ENCODE measurements at regions not wholly inside any gene's neighbourhood (a gene's known extent, or its start where the extent isn't known, plus 50 kb on each side); places are given as distances from the start of the nearest gene placed in this dataset.
"Not testable (repeated sequence)": the region's sequence is repeated elsewhere in the genome, so short reads cannot be mapped to it uniquely, and the experiment has no call there.

DNA sequence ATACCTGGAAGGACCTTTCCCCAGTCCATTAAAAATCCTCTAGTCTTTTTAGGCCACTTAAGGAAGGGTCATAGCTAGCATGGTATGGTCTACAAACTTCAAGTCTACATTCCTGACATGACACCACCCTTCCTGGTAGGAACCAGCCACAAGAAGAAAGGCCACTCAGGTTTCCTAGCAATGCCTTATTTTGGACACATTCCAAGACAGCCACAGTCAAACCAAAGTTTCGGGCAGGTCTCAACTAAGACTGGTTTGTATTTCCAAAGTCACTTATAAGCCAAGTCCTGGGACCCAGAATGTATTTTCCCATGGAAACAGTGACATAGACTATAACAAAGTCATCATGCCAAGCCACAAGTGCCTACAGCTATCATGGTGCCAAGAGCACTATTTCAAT, 50.6 kb upstream of the SLC44A3 start:
- no peak for DNase-seq (ENCODE audit: low spot score)

DNA sequence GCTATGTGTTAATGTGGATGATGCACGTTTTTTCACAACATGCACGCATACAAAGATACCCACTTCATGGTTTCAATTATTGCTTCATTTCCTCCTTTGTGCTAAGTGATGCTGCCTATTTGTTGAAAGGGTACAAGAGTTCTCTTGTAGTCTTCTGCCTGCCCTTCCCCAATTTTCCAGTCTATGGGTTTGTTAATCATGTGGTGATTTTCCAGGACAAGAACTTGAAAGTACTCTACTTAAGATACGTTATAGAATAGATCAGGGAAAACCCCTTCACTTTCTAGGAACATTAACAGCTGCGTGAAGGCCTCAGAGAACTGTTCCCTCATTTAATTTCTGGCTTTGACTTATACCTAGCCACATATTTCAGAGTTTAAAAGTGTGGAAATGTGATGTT, 52.1 kb upstream of the SLC44A3 start:
- DNase-seq (ENCODE audit: low spot score): no peak

DNA sequence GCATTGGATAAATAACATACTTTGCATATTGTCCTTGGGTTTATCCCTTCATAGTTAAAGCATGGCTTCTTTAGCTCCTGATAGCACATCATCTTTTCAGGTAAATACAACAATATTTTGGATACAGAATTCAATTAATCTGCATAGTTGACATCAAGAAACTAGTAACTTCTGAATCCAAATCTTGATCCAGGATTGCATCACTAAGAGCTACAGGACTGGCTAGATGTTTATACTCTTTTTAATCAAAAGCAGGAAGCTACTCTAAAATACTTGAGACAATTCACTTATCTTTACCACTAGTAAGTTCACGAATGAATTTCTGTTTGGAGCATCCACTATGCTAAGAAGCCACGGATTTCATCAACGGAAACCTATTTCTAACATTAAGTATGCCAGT, 54.2 kb upstream of the SLC44A3 start:
- no peak for DNase-seq (ENCODE audit: low spot score)

DNA sequence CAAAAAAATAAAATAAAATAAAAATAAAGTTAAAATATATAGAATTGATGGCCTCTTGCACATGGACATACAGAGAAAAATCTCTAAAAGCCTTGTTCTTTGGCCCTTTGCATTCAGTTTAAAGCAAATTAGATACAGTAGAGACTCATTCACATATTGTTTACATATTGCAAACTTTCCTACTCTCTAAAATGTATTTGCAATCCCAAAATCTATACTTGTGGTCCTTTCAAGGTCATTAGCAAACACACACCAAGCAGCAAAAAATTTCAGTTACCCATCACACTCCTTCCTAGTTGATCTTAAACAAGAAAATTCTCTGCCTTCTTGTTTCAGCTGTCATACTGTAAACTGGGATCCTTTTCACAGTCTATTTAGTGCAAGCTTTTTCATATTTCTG, 61.0 kb upstream of the SLC44A3 start:
- no peak for DNase-seq (ENCODE audit: low spot score)

GRCh38 chr1:94757931-94758330, 62.2 kb upstream of the SLC44A3 start:
- no peak for DNase-seq (ENCODE audit: low spot score)

DNA sequence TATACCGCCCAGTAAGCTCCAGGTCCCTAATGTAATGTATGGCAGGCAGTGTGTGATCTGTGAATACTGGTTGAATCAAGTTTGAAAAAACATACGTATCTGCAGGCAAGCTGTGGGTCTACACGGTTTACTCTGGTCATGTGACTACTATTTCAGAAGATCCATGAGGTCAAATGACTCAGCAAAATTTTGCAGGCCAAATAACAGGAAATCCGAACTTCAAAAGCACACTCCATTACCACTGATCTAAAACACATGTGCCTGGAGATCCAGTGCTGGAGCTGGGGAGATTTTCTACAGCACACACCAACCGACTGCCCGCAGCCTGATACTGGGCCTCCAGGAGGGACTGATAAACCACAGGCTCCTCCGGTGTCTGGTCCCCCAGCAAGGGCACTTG, 64.5 kb upstream of the SLC44A3 start:
- peak; percentile 84 for DNase-seq (ENCODE audit: low spot score)

DNA sequence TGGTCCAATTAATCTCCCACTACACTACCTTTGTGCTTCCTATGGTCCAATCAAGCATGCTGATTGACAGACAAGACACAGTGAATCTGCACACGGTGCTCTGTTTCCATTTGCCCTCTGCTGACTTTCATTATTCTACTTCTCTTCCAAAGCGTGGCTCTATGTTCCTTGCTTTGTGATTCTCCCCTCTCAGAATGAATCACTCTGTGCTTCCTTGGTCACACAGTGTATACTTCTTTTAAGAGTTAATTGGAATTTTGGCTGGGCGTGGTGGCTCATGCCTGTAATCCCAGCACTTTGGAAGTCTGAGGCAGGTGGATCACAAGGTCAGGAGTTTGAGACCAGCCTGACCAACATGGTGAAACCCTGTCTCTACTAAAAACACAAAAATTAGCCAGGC, 65.1 kb upstream of the SLC44A3 start:
- DNase-seq (ENCODE audit: low spot score): not testable (repeated sequence)

DNA sequence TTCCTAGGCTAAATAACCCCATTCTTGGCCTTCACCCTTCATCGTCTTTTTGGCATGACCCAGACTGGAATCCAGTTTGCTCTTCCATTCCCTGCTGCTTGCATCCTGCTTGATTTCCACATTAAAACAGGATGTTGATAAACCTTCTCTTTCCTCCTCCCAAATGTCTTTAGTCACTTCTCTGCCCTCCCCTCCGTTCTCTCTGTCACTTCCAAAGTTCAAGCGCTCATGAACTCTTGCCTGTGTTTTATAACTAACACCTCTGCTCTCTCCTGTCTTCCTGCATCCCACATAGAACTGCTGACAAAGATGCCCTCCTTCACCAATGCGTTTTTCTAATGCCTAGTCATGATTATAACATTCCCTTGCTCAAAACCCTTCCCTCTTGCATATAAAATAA, 65.6 kb upstream of the SLC44A3 start:
- DNase-seq (ENCODE audit: low spot score): no peak

DNA sequence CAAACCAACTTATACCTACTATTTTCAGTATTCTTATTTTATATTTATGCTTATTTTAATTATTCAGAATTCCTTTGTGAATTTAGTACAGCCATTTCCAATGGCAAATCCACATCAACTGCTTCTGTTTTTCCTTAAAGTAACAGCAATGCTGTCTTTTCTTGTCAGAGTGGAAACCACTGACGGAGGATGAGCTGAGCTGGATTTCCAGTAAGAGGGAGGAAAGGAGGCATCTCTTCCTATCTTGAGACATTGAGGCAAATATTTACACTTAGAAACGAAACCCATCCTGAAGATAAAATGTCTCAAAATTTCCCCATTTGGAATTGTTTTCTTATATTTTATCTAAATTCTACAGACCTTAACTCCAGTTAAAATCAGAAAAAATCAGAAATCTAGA, 66.1 kb upstream of the SLC44A3 start:
- DNase-seq (ENCODE audit: low spot score): no peak

- DNase-seq (ENCODE audit: low spot score): no peak
Measured at GRCh38 chr1:94753171-94753972, 66.8 kb upstream of the SLC44A3 start.

DNA sequence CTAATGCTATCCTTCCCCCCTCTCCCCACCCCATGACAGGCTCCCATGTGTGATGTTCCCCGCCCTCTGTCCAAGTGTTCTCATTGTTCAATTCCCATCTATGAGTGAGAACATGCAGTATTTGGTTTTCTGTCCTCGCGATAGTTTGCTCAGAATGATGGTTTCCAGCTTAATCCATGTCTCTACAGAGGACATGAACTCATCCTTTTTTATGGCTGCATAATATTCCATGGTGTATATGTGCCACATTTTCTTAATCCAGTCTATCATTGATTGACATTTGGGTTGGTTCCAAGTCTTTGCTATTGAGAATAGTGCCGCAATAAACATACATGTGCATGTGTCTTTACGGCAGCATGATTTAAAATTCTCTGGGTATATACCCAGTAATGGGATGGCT, 68.7 kb upstream of the SLC44A3 start:
- DNase-seq (ENCODE audit: low spot score): not testable (repeated sequence)

DNA sequence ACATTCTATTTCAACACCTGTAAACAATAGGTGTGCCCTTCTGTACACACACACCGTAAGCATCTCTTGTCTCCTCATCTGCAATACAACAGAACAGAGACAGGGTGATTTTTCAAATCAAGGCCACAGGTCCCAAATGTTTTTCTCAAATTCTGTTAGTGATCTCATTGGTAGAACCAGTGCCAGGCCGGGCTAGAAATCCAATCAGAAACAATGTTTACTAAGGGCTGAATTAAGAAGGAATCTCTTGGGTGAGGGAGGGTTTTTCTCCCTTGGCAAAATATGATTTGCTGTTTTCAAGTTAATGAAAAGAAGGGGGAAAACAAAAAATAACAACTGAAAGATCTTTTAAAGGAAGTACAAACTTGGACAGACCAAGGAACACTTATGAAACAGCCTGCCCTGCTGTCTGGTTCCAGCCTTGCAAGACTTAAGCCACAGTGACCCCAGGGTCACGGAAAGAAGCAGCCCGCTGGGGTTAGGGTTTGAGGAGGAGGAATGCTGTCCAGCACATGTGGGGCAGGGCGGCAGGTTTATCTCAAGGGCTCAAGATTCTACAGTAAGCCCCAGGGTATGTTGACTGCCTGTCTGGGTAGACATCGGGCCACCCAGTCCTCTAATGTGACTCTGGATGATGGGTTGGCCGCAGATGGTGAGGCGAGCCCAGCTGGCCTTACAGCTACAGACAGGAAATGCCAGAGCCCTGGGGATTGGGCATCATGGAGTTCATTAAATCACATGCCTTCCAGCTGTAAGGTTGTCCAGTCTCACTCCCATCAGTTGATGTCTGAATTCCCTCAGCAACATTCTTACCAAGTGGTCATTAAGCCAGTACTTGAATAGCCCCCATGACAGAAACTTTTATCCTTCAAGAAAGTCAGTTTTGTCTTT, 73.3 kb upstream of the SLC44A3 start:
- DNase-seq (ENCODE audit: low spot score): no peak

DNA sequence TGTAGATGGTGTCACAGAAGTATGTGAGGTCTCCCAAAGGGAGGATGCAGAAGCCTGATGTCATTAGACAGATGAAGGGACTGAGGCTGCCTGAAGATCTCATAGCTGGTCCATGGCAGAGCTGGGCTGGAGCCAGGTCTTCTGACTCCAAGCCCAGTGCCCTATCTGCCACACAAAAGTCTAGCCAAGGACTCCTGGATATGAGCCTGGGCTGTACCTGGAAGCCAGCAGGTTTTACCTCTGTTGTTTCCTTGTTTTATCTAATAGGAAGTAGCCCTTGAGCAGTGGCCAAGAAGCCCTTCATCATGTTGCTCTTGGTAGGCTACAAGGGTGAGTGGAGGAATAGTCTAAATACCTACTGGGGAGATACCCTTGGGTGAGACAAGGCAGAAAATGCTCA, 74.4 kb upstream of the SLC44A3 start:
- no peak for DNase-seq (ENCODE audit: low spot score)

- no peak for DNase-seq (ENCODE audit: low spot score)
Measured at GRCh38 chr1:94743862-94744261, 76.3 kb upstream of the SLC44A3 start.

DNA sequence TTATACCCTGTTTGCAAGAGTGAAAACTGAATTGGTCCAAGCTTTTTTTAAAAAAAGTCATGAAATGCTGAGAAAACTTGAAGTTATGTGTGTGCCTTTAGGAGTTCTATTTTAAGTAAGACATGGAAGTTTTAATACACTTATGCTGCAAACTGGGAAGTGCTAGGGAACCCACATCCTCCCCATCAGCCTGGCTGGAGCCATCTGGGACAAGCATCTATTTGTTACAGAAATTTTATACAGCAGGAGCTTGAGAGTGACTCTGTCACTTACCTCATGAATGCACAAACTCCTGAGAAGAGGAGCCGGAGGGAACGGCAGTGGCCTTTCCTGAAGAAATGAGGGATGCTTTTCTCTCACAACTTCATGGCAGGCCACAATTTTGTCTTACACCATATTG, 78.2 kb upstream of the SLC44A3 start:
- no peak for DNase-seq (ENCODE audit: low spot score)

GRCh38 chr1:94741510-94741909, 78.6 kb upstream of the SLC44A3 start:
- DNase-seq (ENCODE audit: low spot score): no peak

- peak; percentile 81 for DNase-seq (ENCODE audit: low spot score)
Measured at GRCh38 chr1:94739521-94740061, 80.6 kb upstream of the SLC44A3 start.

- DNase-seq (ENCODE audit: low spot score): no peak
Measured at GRCh38 chr1:94738371-94738770, 81.8 kb upstream of the SLC44A3 start.

DNA sequence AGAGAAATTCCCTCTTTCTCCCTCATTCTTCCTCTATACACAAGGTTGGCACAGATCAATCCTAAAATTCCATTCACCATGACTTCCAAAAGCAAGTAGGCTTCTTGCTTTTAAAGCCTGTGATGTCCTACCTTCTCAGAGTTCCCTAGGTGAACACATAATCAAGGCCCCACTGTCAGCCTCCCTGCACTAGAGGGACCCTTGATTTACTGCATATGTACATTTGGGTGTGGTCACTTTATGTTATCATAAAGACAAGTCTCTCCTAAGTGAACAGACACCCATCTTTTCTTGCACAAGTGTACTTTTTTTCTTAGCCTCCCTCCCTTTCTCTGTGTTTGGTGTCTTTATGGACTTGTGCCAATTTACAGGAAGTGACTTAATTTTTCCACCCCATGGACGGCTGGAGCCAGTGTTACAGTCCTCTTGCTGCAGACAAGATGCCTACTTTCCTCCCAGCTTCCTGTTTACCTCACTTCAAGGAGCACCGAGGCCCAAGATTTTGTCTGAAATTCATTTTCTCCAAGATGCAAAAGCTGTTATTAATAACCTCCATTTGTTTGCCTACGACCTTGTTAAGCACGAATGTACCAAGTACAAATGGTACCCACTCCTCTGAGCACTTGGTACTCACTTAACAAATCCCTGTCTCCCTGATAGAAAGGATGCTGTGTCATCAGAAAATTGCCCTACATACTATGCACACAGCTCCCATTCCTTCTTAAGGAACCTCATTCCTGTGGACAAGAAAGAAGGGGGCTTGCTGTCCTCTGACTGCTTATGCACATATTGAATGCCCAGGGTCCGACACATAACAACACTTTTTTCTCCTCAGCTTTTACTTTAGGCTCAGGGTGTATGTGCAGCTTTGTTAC, 82.8 kb upstream of the SLC44A3 start:
- no peak for DNase-seq (ENCODE audit: low spot score)

DNA sequence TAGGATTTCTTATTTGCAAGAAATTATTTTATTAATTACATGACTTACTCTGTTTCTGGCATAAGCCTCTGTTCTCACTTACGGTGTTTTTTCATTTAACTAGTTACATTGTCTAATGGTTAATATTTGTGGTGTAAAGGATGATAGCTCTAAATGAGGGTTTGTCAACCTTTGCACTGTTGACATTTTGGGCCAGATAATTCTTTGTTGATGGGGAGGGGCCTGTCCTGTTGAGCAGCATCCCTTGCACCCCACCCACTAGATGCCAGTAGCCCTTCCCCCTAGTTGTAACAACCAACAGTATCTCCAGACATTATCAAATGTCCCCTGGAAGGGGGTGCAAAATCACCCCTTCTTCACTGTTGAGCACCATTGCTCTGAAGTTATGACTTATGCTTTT, 83.6 kb upstream of the SLC44A3 start:
- DNase-seq (ENCODE audit: low spot score): no peak

DNA sequence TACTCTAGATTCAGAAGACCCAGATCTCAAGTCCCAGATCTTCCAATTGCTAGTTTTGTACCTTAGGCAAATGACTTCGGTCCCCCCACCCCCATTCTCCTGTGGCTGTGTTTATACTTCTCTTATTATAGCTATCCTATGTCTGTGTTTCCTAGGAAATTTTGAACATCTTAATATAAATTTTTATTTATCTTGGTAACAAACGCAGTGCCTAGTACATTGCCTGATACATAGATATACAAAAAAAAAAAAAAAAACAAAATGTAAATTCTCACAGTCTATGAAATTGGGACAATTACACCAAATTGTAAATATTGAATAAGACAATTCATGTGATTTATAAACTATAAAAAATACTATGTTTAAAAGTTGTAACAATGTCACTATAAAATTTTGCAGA, 84.1 kb upstream of the SLC44A3 start:
- DNase-seq (ENCODE audit: low spot score): no peak

Measured in GM03348 (cell line).